T1000 (cell line): ENCODE measurements at regions not wholly inside any gene's neighbourhood (a gene's known extent, or its start where the extent isn't known, plus 50 kb on each side); places are given as distances from the start of the nearest gene placed in this dataset.
"Not testable (repeated sequence)": the region's sequence is repeated elsewhere in the genome, so short reads cannot be mapped to it uniquely, and the experiment has no call there.

Source experiments
- DNase-seq: peaks from one replicate; lab custom pipeline; 2025; ENCODE audit warnings: mixed read lengths; lab: John Stamatoyannopoulos, UW

DNA sequence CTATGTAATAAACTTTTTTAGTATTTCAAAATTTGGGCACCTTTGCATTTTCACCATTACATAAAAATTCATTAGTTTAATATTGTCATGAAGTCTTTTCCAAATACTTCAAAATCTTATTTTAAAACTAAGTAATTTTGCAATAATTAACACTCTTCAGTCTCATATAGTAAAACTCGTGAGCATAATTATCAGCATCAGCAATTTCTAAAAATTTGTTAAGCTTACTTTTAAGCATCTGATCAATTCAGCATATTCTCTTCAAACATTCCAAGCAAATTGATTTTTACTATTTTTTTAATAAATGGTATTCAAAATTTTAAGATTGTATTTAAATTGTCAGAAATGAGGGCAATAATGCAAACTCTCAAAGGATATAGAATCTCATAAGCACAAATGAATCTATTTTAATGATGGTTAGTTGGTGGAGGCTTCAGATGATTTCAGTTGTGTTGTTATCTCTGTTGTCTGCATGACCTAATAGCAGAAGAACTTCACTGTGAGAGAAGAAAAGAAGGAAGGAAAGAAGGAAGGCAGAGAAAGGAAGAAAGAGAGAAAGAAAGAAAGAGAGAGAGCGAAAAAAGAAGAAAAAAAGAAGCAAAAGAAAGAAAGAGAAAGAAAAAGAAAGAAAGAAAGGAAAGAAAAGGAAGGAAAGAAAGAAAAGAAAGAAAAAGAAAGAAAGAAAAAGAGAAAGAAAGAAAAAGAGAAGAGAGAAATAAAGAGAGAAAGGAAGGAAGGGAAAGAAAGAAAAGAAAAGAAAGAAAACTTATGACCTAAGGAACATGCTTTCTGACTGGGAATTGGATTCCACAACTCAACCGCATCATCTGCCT, 860.5 kb downstream of the NCAM2 start:
- no peak for DNase-seq

DNA sequence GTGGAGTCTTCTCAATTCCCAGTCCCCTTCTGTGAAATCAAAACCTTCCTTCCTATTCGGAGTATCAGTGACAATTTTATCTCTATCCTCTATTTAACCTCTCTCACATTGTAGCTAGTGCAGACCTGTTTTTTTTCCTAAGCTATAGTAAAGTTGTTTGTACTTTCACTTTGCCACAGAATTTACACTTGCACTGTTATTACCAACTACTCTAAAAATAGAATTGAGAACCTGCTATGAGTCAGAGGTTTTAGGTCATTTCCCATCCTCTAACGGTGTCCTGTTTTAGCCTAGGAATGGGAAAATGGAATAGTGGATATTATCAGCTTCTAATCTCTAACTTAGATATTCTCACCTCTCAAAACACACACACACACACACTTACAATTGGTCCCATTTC, 862.7 kb downstream of the NCAM2 start:
- DNase-seq, result no peak

DNA sequence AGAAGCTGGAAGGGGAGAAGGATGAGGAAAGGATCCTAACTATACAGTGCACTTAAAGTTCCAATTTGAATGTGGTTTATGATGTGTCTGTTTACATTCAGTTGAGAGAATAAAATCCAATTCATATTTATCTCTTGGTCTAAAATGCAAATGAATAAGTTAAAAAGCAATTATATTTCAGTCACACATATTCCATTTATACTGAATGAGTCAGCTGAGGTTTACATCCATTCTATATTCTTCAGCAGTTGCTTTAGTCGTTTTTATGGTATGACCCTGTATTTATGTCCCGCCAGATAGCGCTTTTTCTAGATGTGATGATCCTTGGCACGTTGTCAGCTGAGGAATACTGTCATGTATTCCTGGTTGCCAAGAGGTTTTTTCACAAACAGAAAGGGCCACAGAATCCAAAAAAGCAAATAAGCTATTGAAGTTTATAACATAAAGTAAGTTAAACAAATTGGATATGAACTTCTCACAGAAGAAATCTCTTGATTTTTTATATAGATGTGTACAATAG, 866.2 kb downstream of the NCAM2 start:
- no peak for DNase-seq

DNA sequence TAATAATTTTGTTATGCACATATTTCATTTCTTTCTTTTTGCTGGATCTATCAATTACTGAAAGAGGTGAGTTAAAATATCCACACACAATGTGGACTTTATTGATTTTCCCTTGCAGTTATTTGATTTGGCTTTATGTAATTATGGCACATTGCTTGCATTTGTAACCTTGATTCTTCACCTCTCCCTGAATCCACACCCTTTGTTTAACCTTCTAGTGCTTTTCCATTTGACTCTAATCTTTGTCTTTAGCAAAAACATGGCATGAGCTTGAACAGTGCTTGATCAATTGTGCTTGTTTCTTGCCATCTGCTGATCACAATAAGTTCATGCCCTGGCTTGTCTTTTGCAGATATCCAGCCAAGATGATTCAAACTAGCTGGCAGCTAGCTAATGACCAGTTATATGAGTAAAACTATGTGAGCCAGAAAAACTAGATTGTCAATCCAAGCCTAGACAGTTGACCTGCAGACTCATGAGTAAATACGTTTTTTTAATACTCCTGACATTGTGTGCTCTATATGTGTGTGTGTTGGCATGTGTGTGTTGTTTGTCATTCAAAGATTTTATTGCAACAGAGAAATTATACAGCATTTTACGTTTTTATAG, 899.2 kb downstream of the NCAM2 start:
- DNase-seq, result no peak

DNA sequence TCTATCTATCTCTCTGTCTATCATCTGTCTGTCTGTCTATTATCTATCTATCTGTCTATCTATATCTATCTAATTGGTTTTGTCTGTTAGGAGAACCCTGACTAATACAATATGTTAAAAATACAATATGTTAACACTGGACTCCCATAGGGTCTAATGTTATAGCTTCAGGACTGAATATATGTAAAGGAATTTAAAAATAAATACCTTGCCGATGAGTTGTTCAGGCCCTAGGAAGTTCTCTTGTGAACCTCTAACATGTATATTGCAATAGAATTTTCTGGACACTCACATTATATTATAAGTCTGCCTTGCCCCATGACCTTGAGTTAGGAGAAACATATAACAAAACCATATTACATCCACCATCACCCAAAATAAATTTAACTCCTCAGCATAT, 900.6 kb downstream of the NCAM2 start:
- DNase-seq, result no peak

DNA sequence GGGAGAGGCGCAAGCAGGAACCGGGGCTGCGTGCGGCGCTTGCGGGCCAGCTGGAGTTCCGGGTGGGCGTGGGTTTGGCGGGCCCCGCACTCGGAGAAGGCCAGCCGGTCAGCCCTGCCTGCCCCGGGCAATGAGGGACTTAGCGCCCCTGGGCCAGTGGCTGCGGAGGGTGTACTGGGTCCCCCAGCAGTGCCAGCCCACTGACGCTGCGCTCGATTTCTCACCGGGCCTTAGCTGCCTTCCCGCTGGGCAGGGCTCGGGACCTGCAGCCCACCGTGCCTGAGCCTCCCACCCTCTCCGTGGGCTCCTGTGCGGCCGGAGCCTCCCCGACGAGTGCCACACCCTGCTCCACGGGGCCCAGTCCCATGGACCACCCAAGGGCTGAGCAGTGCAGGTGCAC, 904.2 kb downstream of the NCAM2 start:
- DNase-seq, result not testable (repeated sequence)

DNA sequence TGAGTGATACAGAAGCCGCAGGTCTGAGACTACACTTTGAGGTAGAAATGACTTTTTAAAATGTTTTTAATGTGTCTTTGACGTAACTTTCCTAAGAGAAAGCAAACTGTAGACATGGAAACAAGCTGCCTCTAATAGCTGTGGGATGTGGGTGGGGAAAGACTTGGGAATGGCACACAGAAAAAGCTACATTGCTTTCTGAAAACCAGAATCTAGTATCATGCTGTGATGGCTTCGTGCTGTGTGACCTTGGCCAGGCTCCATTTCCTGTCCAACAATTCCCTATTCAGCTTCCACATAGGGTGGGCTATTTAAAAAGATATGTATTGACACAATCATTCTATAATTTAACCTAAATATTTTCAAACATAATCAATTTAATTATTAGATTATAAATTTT, 909.1 kb downstream of the NCAM2 start:
- DNase-seq, result no peak

DNA sequence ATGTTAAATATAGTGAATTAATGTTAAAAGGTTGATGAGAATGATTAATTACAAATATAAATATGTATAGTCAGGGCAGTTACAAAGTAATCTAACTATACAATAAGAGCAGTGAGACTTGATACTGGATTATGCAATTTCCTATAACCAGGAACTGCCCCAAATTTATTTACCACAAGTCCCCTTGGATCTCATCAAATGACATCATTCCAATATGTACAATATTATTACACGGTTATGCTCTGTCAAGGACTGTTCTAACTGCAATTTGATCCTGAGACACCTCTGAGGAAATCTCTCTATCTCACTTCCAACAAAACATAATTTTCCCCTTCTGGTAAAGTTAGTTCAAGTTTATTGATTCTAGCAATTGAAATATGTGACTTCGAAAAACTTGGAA, 917.6 kb downstream of the NCAM2 start:
- DNase-seq, result no peak

DNA sequence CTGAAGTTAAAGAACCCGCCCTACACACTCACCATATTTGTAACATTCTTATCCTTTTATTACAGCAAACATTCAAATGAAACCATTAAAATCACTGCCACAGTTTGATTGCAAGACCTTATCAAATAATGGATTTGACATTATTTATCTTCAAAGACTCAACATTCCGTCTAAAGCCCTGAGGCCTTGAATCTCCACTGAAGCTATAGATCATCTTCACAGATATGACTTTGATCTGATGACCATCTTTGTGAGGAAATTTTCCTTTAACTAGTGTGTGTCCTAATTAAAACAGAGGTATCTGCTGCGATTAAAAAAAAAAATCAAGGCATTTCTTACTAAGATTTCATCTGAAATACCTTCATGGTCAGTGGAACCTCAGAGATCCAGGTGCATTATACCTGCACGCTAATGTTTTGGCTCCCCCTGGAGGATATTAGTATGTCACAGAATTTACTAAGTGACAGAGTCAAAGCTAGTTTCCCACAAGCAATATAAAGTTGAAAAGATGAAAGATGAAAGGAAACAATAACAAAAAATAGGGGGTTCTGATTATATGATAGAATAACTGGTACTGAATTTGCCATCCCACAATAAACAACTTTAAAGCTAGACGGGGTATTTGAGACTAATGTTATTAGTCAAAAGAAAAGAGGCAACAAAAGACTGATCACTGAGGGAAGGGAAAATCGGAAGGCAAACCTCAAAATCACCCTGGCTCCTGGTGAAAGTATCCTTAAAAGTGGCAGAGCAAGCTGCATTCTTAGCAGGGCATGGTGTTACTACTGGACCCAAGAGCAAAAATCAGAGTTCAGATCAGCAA, 923.4 kb downstream of the NCAM2 start:
- DNase-seq, result no peak

DNA sequence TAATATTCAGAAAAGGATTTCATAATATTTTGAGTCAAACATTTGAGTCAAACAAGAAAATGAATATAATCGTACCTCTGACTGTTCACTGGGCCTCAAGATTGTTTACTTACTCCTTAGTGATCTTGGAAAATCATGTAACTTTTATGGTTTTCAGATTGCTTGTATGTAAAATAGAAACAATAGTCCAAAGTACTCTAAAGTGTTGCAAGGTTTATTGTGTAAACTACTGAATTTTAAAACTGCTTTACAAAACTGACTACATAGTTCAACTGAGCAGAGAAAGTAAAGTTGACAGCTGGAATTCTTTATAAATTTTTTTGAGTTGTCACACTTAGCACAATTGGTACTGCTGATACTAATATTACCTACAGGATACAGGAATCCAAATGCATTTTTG, 931.0 kb downstream of the NCAM2 start:
- no peak for DNase-seq

DNA sequence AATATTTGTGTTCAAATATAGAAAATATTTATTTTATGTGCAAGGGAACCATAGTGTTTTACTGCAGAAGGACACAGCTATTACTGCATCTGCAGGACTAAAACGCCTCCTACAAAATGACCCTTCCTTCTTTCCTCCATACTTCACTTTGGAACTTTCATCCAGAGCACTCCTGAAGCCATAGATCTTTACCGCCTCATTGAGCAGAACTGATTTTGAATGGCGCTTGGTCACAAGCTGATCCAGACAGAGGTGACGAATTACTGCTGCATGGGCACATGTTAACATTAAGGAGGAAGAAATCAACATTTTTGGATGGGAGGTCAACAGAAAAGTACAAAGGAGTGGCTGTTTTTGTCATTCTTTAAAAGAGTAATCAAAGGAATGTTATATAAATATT, 931.6 kb downstream of the NCAM2 start:
- DNase-seq, result no peak

DNA sequence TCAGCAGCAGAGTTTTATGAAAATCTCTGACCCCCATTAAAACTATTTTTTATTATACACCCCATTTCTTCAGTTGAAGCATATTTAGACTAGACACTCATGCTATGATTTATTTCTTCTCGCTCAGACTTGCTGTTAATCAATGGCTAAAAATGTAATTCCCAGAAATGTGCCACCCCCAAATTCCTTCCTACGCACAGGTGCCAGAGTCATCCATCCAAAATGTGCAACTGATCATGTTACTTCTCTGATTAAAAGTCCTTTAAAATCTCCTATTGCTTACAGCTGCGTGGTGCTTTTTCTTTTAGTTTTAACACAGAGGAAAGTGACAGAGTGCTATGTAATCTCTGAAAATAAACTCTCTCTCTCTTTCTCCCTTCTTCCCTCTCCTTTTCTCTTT, 954.4 kb downstream of the NCAM2 start:
- no peak for DNase-seq

DNA sequence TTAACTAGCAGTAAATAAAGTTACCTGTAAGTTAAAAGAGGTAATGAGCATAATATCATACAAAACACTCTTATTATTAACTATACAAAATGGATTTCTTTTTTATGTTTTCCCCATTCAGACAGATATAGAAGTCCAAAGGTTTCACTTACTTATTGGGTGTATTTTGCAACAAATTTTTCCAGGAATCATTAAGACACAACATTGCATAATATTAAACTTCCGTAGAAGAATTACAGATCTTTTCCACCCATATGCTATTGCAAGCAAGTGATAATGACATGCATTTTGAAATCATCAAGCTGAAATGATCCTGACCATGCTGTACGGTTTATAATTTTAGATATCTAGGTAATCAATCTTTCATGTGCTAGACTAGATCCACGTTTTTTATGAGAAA, 957.0 kb downstream of the NCAM2 start:
- DNase-seq, result no peak

DNA sequence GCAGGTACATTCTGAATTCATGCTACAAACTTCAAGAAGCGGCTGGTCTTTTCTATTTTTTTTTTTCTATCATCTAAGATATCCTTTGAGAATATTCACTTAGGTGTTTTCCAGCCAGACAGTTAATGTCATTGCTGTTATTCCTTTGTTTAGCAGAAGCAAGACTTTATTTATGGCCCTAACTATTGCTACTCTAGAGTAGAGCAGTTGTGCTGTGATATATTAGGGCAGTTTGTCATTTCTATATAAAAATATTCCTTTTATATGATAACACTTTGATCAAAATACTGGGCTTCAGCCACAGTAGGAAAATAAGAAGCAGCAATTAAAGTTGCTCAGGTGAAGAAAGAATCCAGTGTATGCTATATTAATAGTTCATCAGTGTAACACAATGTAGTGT, 959.3 kb downstream of the NCAM2 start:
- DNase-seq, result no peak

DNA sequence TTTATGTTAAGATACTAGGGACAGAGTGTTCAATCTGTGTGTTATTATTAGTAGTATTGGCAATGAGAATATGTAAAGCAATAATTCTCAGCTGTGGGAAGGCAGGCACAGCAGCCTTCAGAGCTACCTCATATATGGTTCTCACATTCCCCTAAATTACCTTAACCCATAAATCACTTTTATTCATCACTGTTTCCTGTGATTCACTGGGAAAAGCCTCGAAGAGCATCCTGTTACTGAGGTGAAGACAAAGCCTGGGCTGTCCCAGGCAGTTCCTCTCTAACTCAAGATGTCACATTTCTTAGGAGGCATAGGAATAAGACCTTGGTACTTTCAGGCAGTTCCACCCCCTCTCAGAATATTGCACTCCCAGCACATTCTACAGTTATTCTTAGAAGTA, 965.7 kb downstream of the NCAM2 start:
- no peak for DNase-seq

DNA sequence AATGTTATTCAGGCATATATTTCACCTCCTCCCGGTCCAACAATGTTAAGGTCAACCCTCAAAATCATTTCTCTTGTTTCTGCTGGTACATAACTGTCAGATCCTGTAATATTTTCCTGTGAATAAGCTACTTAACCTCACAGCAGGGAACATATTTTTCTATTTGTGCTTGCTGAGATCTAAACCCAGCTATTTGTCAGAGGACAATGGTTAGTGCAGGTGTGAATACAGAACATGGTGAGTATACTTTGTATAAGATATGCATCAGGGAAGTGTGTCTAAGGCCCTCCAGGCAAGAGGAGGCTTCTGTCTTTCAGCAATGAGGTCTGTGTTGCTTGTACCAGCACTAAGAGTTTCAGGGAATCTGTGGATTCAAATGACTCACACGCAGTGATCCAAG, 970.6 kb downstream of the NCAM2 start:
- DNase-seq, result no peak

DNA sequence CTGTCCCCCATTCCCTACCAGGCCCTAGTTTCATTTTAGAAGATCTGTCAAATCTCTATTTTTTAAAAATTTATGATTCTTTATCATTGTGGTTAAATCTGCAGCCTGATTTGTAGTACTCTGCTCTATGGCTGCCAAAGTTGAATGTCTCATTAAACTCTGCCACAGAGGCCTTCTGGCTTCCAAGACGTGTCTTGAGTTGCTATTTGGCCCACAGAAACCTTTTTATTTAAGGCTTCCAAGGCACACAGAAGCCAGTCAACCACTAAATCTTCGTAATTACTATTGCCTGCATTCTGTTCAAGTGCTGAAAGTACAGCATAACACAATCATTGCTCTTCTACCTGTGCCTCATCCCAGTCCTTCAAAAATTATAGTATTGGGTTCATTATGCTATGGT, 971.0 kb downstream of the NCAM2 start:
- no peak for DNase-seq

DNA sequence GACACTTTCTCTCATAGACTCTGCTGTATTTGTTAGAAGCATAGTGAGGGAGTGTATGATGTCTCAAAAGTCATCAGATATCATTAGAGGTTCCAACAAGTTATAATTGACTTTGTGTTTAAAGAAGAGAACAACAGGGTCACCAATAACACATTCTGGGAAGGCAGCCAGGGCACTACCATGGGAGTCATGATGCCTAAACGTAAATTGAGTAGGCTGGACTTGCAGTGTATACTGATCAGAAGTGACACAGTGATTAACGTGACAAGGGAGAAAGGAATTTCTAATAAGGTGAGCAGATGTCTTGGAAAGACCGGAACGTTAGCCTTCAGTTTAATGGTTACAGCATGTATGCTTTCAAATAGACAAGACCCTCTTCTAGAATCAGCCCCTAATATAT, 973.2 kb downstream of the NCAM2 start:
- DNase-seq, result no peak

DNA sequence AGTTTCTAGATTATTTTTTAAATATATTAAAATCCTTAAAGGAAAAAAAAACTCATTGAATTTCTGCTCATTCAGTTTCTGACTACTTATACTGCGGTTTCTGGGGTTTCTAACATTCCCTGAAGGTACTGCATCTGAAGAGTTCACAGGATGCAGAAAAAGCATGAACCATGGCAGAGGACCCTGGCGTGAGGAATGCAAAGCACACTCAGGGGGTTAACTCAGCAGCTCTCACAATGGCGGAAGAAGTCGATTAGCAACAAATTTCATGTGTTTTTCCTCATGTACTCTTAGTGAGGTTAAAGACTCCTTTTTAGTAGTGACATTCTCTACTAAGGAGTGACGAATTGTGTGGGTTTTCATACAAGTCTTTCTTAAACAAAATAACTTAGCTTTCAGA, 975.6 kb downstream of the NCAM2 start:
- DNase-seq, result no peak

DNA sequence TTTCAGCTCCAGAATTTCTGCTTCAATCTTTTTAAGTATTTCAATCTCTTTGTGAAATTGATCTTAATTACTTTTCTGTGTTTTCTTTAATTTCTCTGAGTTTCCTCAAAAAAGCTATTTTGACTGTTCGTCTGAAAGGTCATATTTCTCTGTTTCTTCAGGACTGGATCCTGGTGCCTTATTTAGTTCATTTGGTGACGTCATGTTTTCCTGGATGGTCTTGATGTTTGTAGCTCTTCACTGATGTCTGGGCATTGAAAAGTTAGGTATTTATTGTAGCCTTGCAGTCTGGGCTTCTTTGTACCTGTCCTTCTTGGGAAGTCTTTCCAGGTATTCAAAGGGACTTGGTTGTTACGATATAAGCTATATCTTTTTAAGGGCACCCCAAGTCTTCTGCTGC, 998.7 kb downstream of the NCAM2 start:
- no peak for DNase-seq

DNA sequence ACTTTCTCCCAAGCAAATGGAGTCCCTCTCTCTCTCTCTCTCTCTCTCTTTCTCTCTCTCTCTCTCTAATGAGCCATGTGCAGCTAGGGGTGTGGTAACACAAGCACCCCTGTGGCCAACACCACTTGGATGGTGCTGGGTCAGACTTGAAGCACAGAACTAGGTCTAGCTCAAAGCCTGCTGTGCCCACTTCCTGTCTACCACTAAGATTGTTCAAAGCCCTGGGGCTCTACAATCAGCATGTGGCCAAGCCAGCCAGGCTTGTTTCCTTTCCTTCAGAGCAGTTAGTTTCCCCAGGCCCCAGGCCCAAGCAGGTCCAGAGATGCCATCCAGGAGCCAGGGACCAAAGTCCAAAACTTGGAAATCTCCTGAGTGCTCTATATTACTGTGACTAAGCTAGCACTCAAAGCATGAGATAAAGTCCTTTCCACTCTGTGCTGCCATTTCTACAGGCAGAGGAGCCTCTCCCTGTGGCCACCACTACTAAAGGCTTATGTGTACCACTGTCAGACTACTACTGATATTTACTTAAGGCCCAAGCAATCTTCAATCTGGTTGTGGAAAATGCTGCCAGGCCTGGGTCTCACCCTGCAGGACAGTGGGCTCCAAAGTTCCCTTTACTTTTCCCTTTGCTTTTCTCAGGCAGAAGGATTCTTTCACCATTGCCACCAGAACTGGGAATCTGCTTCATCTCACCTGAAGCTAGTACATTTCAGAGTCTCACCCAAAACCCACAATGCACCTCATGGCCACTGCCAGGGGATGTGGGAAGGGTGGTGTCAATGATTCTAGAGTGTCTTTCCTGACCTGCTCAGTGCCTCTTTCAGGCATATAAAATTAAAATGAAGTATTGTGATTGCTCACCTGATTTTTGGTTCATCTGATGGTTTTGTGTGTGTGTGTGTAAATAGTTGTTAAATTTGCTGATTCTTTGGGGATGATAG, 999.5 kb downstream of the NCAM2 start:
- DNase-seq, result no peak

DNA sequence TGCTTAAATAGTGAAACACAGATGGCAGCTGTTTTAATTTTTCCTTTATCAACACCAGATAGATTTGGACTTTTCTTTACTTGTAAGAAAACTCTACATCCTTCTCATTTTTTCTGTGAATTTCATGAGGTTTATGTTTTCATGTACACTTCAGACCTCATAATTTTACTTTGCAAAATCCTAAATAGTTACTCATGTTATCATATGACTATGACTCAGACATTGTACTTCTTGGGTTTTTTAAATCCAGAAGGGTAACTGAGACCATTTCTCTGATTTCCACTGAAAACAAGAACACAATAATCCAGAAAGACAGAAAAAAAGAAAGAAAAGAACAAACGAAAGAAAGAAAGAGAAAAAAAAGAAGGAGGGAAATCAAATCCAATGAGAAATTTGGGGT, 1021.6 kb downstream of the NCAM2 start:
- no peak for DNase-seq
